ENCODE measurements at regions not wholly inside any gene's neighbourhood (a gene's known extent, or its start where the extent isn't known, plus 50 kb on each side); places are given as distances from the start of the nearest gene placed in this dataset.

DNA sequence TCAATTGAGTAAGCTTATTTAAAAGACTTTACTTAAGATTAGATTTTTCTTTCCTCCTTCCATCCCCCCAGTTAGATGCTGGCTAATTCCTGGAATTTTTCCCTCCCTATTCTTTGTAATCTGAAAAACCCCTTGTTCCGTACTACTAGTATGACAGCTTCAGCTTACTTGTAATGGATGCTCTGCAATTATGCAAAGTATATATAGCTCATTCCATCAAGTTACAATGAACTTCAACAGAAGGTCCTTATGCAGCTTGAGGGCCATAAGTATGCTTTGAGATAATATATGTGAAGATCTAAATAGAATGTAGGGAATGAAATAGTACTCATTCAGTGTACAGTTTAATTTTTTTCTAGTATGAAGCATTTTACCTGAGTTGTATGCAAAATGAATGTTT lies 398.3 kb upstream of the NAALADL2 start:
- no peaks in the 10 kb centered on the region for H3K9me3 ChIP-seq

GRCh38 chr3:174462916-174463315 lies 396.2 kb upstream of the NAALADL2 start:
- no peaks in the 10 kb centered on the region for H3K9me3 ChIP-seq
- no peak overlapping the region for H3K4me3 ChIP-seq
- no peak for TF ChIP-seq EP300 (IDR thresholded peaks at IDR 0.05)
- TF ChIP-seq POLR2AphosphoS5 (IDR thresholded peaks at IDR 0.05): no peak
- TF ChIP-seq, protein P1, sequence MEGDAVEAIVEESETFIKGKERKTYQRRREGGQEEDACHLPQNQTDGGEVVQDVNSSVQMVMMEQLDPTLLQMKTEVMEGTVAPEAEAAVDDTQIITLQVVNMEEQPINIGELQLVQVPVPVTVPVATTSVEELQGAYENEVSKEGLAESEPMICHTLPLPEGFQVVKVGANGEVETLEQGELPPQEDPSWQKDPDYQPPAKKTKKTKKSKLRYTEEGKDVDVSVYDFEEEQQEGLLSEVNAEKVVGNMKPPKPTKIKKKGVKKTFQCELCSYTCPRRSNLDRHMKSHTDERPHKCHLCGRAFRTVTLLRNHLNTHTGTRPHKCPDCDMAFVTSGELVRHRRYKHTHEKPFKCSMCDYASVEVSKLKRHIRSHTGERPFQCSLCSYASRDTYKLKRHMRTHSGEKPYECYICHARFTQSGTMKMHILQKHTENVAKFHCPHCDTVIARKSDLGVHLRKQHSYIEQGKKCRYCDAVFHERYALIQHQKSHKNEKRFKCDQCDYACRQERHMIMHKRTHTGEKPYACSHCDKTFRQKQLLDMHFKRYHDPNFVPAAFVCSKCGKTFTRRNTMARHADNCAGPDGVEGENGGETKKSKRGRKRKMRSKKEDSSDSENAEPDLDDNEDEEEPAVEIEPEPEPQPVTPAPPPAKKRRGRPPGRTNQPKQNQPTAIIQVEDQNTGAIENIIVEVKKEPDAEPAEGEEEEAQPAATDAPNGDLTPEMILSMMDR (IDR thresholded peaks at IDR 0.05): no peak
- TF ChIP-seq POLR2A (IDR thresholded peaks at IDR 0.05): no peak
- no peaks in the 10 kb centered on the region for H3K27me3 ChIP-seq
- no peaks in the 10 kb centered on the region for H3K36me3 ChIP-seq
- H3K27ac ChIP-seq: no peak overlapping the region
- H3K4me1 ChIP-seq: no peaks in the 10 kb centered on the region
- ATAC-seq: no peak

More for the DNA sequence above, 398.3 kb upstream of the NAALADL2 start:
- H3K4me3 ChIP-seq: no peak overlapping the region
- TF ChIP-seq POLR2AphosphoS5 (IDR thresholded peaks at IDR 0.05) (no peak), EP300 (IDR thresholded peaks at IDR 0.05) (no peak), POLR2A (IDR thresholded peaks at IDR 0.05) (no peak)
- TF ChIP-seq, protein P1 (IDR thresholded peaks at IDR 0.05): no peak
- no peaks in the 10 kb centered on the region for H3K36me3 ChIP-seq
- no peak overlapping the region for H3K27ac ChIP-seq
- H3K4me1 ChIP-seq: no peaks in the 10 kb centered on the region
- H3K27me3 ChIP-seq: no peaks in the 10 kb centered on the region
- whole genome bisulfite sequencing, 2 donors (ENCODE audit: low coverage in 1 of 2): 0 to 32% methylated on average over 1 of the region's 1 CpG
- no peak for ATAC-seq

DNA sequence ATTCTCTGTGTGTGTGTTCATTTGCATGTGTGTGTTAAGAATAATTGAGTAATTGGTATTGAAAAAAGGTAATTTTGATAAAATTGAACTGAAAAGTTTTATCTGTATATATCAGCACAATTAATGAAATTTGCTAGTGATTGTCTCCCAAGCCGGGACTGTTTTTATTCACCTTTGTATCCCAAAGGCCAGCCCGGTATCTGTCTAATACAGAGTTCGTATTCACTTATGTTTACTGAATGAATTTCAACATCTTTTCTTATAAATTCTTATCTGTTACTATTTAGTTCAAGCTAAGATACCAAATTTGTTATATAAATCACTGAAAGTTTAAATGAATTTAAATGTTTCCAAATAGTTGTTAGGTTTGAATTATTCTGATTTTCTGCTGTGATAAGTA lies 394.0 kb upstream of the NAALADL2 start:
- H3K4me1 ChIP-seq: no peaks in the 10 kb centered on the region
- H3K4me3 ChIP-seq: no peak overlapping the region
- TF ChIP-seq POLR2AphosphoS5 (IDR thresholded peaks at IDR 0.05) (no peak), POLR2A (IDR thresholded peaks at IDR 0.05) (no peak)
- ATAC-seq: no peak
- H3K27me3 ChIP-seq: no peaks in the 10 kb centered on the region
- no peaks in the 10 kb centered on the region for H3K9me3 ChIP-seq
- no peaks in the 10 kb centered on the region for H3K36me3 ChIP-seq
- H3K27ac ChIP-seq: no peak overlapping the region
- 92 to 97% methylated on average over 3 of the region's 3 CpGs for WGBS, 2 donors (ENCODE audit: low coverage in 1 of 2)

- no peaks in the 10 kb centered on the region for H3K36me3 ChIP-seq
- 42 to 51% methylated on average over 4 of the region's 4 CpGs for WGBS, 2 donors (ENCODE audit: low coverage in 1 of 2)
- H3K9me3 ChIP-seq: no peaks in the 10 kb centered on the region
- H3K27me3 ChIP-seq: no peaks in the 10 kb centered on the region
- H3K4me3 ChIP-seq: no peak overlapping the region
- no peaks in the 10 kb centered on the region for H3K4me1 ChIP-seq
- TF ChIP-seq, protein P1 (IDR thresholded peaks at IDR 0.05): no peak
- TF ChIP-seq POLR2A (IDR thresholded peaks at IDR 0.05): no peak
- no peak for TF ChIP-seq POLR2AphosphoS5 (IDR thresholded peaks at IDR 0.05)
- no peak for TF ChIP-seq EP300 (IDR thresholded peaks at IDR 0.05)
- ATAC-seq: no peak
- no peak overlapping the region for H3K27ac ChIP-seq
Measured at GRCh38 chr3:174466471-174467054, 392.6 kb upstream of the NAALADL2 start.

DNA sequence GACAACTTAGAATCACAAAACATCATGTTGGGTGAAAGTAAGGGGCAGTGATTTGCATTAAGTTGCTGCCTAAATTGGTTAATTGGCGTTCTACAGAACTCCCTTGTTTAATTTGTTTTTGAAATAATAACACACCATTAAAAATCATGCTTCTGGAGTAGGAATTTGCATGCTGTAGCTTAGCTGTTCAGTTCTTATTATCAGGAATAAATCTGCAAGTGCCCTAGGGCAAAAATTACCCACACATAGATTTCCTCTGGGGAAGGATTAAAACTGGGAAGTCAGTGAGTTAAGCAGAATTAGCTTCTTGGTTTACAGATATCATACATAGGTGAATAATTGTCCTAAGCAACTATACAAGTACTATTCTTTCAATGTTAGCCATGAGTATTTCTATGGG lies 381.6 kb upstream of the NAALADL2 start:
- H3K36me3 ChIP-seq: no peaks in the 10 kb centered on the region
- no peak for ATAC-seq
- TF ChIP-seq POLR2AphosphoS5 (IDR thresholded peaks at IDR 0.05): no peak
- TF ChIP-seq EP300 (IDR thresholded peaks at IDR 0.05): no peak
- no peak for TF ChIP-seq POLR2A (IDR thresholded peaks at IDR 0.05)
- TF ChIP-seq, protein P1 (IDR thresholded peaks at IDR 0.05): no peak

More for the DNA sequence above, 381.6 kb upstream of the NAALADL2 start:
- no peaks in the 10 kb centered on the region for H3K27me3 ChIP-seq
- no peak overlapping the region for H3K27ac ChIP-seq
- 75 to 100% methylated on average over 1 of the region's 1 CpG for WGBS, 2 donors (ENCODE audit: low coverage in 1 of 2)
- no peak overlapping the region for H3K4me3 ChIP-seq
- H3K4me1 ChIP-seq: no peaks in the 10 kb centered on the region
- H3K9me3 ChIP-seq: no peaks in the 10 kb centered on the region

Measured in gastroesophageal sphincter (tissue), 4 donors.